HG02973 (cell line): ENCODE measurements at regions not wholly inside any gene's neighbourhood (a gene's known extent, or its start where the extent isn't known, plus 50 kb on each side); places are given as distances from the start of the nearest gene placed in this dataset.
"Not testable (repeated sequence)": the region's sequence is repeated elsewhere in the genome, so short reads cannot be mapped to it uniquely, and the experiment has no call there.

Experiments used
- ATAC-seq: cut with Tn5 transposase; IDR thresholded peaks from one replicate; pipeline ENCODE4 v1.9.1; 2021; ENCODE audit warnings: moderate library complexity; ENCODE audit not compliant: unreplicated experiment

- no peak for ATAC-seq
These were observed 419.1 kb upstream of the KLHL4 start for GRCh38 chrX:87098477-87098876.

- ATAC-seq = no peak
These were observed 412.5 kb upstream of the KLHL4 start for GRCh38 chrX:87105131-87105530.

- no peak for ATAC-seq
These were observed 407.5 kb upstream of the KLHL4 start for GRCh38 chrX:87110142-87110541.

- ATAC-seq = no peak
These were observed 376.7 kb upstream of the KLHL4 start for GRCh38 chrX:87140800-87141483.

- ATAC-seq = no peak
These were observed 357.1 kb upstream of the KLHL4 start for GRCh38 chrX:87160435-87161010.

GRCh38 chrX:87167841-87168240 lies 349.8 kb upstream of the KLHL4 start:
- no peak for ATAC-seq

- ATAC-seq = not testable (repeated sequence)
These were observed 339.6 kb upstream of the KLHL4 start for GRCh38 chrX:87178009-87178408.
